Renal cortical epithelial cell (primary cell): ENCODE measurements at regions not wholly inside any gene's neighbourhood (a gene's known extent, or its start where the extent isn't known, plus 50 kb on each side); places are given as distances from the start of the nearest gene placed in this dataset.
A peak's percentile ranks its signal among the peaks of the same experiment; 100 is the strongest.
"Not testable (repeated sequence)": the region's sequence is repeated elsewhere in the genome, so short reads cannot be mapped to it uniquely, and the experiment has no call there.

Experiments used
- DNase-seq: peaks from one replicate; pipeline ENCODE4 v3.0.0-alpha.2; 2011; ENCODE audit warnings: low read depth

DNA sequence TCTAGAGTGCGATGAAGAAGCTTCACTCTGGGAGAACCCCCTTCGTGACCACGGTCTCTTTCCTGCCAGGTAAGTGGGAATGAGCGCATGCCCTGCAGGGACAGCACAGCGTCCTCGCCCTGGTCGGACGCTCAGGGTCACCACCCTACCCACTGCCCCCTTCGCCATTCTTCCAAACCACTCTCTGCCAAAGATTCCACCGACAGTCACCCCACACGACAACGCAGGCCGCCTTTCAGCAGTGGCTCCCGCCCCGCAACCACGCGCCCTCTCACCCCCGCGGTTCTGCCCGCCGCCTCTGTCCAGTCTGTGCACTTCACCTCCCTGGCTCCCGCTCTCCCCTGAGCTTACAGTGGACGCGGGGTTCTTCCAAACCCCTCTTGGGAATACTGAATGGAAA is 82.3 kb upstream of the FCGR1A start:
- not testable (repeated sequence) for DNase-seq

GRCh38 chr1:149700677-149701567 is 81.6 kb upstream of the FCGR1A start:
- DNase-seq = not testable (repeated sequence)

- DNase-seq = peak; percentile 67
Observed at GRCh38 chr1:149708192-149708853, 74.2 kb upstream of the FCGR1A start.

DNA sequence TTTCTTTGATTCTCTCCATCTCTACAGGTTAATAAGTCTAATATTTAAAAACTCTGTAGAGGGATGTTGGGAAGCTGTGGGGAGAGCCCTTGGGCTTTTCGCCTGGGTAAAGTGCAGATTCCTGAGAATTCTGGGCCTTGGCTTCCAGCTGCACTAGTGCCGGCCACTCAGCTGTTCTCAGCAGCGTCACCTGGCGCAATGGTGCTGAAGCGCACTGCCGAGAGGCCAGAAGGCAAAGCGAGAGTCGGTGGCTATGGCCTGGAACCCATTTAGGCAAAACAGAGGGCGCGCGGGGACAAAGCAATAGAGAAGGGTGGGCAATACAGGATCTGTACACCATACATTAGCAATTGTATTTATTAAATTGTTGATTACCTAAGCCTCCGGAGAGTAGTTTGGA is 70.8 kb upstream of the FCGR1A start:
- not testable (repeated sequence) for DNase-seq

- peak; percentile 44 for DNase-seq
Observed at GRCh38 chr1:149712154-149712927, 70.2 kb upstream of the FCGR1A start.

DNA sequence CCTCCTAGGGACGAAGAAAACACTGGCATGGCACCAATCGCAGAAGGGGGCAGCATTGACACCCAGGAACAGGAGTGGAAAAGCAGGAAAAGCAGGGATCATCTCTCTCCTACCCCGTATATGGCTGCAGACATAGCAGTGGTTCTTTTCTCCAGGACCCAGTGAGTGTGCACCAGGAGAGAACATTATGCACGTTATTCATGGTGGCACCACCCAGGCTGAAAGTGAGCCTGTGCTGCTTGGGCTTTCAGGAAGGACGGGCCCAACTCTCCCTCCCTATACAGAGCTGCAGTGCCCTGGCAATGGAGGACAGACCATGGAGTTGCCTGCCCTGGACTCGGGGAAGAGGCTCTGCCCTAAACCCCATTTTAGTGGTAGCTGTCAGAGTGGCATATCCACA is 69.0 kb upstream of the FCGR1A start:
- DNase-seq = not testable (repeated sequence)

- DNase-seq = not testable (repeated sequence)
Observed at GRCh38 chr1:149713952-149714351, 68.5 kb upstream of the FCGR1A start.

DNA sequence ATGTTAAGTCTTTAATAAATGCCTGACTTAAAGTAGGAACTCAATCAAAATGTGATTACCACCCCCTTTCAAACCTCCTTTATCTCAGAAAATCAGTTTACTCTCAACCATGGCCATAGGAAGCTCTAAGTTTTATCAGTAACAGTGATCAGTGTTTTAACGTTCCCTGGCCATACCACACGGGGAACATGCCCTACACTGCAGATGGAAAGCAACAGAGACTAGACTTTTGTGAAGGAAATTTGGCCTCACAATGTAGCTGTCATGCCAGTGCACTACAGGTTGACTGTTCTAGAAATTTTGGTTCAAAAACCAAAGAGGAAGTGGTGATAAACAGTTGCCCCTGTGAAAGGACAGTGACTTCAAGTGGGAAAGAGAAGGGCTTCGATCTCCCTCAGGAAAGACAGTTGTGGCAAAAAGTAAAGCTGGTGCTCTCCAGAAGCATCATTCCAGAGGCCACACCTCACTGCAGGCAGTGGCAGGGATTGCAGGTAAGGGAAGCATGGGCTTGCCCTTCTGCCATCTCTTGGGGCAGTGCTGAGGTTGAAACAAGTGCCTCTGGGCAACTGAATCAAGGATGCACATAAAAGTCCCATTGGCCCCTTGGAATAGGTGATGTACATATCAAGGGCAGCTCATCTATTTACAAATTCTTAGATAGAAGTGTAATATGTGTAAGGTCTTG is 57.7 kb upstream of the FCGR1A start:
- DNase-seq = not testable (repeated sequence)

- not testable (repeated sequence) for DNase-seq
Observed at GRCh38 chr1:149726688-149727087, 55.8 kb upstream of the FCGR1A start.

- DNase-seq = not testable (repeated sequence)
Observed at GRCh38 chr1:149728598-149728997, 53.9 kb upstream of the FCGR1A start.
